AG10803 (cell line): ENCODE measurements at regions not wholly inside any gene's neighbourhood (a gene's known extent, or its start where the extent isn't known, plus 50 kb on each side); places are given as distances from the start of the nearest gene placed in this dataset.

Experiments used
- DNase-seq: peaks from one replicate; pipeline ENCODE4 v3.0.0; 2010; ENCODE audit warnings: low read depth
- H3K4me3 ChIP-seq: 2 replicates; pipeline ENCODE4 v1.5.1; 2011; ENCODE audit warnings: mild to moderate bottlenecking, low read length, control low read depth
- TF ChIP-seq, protein P1 (sequence below): conservative IDR thresholded peaks from 2 replicates; pipeline ENCODE4 v1.5.1; 2011; ENCODE audit warnings: mild to moderate bottlenecking, low read length, control low read depth, inconsistent platforms

DNA sequence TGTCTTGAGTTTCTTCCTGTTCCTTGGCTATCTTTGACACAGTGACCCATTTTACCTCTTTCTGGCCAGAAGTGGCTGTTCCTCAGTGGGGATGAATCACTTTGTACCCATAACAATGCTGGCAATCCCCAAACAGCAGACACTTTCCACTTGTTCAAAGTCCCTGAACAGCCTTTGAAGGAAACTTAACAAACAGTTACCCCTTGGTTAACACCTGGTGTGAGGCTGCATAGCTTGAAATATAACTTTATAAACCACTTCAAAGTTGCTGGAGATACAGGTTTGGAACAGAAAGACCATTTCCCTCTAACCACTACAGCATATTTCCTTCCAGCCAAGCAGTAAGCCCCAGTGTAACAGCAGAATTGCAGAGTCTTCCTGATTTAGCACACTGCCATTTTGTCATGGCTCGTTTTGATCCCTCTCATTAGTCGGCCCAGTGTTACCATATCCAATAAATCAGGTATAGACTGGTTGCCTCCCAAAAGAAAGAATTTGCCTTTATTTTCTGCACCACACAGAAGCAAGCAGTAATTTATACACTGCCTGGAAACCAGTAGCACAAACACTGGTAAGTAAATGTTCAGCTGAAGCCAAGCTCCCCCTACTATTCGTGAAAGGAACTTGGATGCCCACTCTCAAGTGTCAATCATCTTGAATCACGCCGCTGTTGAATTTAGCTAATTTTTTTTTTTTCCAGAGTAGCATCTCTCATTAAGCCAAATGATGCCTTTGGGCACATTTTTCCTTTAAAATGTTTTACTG is 225.9 kb downstream of the PIK3R1 start:
- no peak for DNase-seq
- TF ChIP-seq, protein P1, sequence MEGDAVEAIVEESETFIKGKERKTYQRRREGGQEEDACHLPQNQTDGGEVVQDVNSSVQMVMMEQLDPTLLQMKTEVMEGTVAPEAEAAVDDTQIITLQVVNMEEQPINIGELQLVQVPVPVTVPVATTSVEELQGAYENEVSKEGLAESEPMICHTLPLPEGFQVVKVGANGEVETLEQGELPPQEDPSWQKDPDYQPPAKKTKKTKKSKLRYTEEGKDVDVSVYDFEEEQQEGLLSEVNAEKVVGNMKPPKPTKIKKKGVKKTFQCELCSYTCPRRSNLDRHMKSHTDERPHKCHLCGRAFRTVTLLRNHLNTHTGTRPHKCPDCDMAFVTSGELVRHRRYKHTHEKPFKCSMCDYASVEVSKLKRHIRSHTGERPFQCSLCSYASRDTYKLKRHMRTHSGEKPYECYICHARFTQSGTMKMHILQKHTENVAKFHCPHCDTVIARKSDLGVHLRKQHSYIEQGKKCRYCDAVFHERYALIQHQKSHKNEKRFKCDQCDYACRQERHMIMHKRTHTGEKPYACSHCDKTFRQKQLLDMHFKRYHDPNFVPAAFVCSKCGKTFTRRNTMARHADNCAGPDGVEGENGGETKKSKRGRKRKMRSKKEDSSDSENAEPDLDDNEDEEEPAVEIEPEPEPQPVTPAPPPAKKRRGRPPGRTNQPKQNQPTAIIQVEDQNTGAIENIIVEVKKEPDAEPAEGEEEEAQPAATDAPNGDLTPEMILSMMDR, result no peak
- H3K4me3 ChIP-seq, result no peak overlapping the region

DNA sequence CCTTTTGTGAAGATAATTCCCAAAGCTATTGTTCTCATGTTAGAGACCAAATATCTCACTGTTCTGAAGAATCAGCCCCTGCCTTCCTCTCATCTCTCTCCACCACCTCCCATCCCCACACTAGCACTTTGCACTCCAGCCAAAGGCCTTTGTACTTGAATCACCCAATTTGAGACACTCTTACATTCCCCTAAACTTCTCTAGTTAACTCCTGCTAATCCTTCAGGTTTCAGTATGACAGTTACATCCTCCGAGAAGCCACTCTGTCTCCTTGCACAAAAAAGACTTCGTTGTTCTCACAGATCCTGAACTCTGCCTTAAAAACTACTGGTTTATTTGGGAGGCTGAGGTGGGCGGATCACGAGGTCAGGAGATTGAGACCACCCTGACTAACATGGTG is 227.5 kb downstream of the PIK3R1 start:
- TF ChIP-seq, protein P1, result no peak
- DNase-seq, result no peak
- no peak overlapping the region for H3K4me3 ChIP-seq

DNA sequence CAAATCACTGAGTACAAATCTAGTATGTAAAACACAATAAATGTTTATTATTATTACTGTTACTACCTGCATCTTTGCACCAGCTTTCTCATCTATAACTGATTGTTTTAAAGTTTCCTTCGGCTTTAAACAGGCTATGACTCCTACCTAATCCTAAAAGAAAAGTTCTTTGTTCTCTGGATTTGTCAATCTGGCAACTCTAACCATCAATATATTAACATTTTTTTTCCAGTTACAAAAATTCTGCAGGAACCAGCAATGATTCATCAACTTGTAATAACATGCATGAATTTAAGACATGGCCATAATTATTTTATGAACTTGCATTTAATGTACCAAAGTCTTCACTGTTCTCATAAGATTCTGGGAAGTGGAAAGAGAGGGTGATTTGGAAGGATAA is 228.5 kb downstream of the PIK3R1 start:
- H3K4me3 ChIP-seq, result no peak overlapping the region
- TF ChIP-seq, protein P1, result no peak
- DNase-seq, result no peak

DNA sequence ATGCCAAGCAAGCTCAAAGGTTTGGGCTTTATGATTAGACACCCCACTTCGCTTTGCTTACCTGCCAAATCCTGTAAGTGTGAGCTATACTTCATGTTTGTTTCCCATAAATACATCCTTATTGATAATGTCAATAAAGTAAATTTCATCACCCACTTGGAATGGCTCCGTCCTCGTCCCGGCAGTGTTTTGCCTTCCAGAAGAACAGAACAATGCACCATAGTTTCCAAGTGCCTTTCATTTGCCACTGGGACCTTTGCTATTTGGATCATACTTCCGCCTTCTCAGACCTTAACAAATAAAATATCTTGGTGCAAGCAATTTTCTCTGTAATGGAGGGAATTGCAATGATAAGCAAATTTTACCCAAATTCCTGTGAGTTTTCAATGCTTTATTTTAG is 229.3 kb downstream of the PIK3R1 start:
- H3K4me3 ChIP-seq, result no peak overlapping the region
- no peak for DNase-seq
- TF ChIP-seq, protein P1, result no peak

DNA sequence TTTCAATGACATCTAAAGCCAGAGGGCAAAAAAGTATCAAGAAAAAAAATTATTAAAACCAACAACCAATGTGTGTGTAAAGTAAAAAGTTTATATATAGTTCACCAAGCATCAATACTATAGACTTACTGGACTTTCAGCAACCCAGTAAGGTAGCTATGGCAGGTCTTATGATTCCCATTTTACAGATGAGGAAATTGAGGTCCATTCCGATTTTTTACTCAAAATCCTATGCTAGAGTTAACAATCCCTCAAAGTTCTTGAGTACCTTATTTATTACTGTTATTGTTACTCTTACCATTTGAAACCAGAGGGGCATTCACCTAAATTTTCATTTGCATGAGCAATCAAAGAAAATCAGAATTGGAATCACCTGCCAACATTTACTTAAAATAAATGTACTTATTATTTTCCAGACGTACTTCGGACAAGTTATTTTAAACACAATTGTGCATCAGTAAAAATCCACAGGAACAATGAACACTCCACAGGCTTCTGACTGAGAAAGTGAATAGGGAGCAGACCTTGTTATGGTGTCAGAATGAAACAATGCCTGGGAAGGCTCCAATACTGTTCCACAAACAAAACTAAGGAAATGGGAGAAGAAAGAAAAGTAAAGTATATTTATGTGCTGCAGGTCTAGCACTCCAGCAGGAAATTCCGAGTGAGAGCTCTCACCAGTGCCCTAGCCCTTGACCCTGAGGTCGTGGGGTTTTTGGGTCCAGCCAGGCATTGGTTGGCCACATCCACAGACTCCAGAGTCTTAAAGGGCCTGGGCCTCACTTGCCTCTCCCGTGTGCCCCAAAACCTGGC is 229.9 kb downstream of the PIK3R1 start:
- DNase-seq, result no peak
- H3K4me3 ChIP-seq, result no peak overlapping the region
- TF ChIP-seq, protein P1, result no peak

DNA sequence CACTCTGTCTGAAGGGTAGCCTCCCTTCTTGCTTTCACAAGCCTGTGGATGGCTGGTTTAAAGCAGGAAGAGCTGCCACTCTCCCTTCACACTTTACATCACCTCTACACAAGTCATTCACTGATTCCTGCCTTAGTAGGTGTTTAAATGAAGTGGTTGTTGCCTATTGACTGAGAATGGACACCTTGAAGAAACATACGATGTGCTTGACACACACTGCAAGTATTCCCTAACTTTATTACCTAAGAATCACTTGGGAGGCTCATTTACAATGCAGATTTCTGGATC is 230.5 kb downstream of the PIK3R1 start:
- DNase-seq, result no peak
- TF ChIP-seq, protein P1, result no peak
- H3K4me3 ChIP-seq, result no peak overlapping the region

DNA sequence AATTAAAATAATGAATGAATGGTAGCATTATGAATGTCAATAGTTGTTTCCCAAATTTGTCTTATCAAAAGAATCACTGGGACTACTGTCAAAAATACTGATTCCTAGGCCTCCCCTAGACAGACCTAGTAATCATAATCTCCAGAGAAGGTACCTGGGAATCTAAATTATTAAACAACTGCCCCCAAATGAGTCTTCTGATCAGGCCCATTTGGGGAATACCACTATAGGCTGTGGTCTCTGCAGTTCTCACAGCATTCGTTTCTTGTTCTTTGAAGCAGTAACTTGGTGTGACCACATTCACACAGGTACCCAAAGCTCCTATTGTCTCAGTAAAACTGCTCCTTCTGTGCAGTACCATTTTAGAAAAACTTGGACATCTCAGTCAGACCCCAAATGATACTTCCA is 230.9 kb downstream of the PIK3R1 start:
- TF ChIP-seq, protein P1, result no peak
- no peak overlapping the region for H3K4me3 ChIP-seq
- DNase-seq, result no peak
